ENCODE measurements at regions not wholly inside any gene's neighbourhood (a gene's known extent, or its start where the extent isn't known, plus 50 kb on each side); places are given as distances from the start of the nearest gene placed in this dataset.

DNA sequence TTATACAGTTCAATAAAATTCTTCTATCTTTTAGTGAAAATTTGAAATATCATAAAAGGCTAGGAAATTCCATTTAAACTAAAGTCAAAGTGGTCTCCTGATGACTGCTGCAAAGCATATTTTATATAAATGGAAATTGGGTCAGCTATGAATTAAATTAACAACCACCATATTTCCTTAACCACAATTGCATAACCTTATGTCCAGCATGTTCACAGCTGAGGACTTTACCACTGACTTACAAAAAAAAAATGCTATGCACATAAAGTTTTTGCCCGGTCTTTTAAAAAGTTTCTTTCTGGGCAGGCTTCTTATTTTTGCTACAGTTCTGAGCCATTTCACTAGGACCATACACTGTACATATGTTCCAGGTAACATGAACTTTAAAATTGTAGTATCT, 208.6 kb upstream of the RGMB start:
- DNase-seq (ENCODE audit: low read depth): peak; percentile 52

DNA sequence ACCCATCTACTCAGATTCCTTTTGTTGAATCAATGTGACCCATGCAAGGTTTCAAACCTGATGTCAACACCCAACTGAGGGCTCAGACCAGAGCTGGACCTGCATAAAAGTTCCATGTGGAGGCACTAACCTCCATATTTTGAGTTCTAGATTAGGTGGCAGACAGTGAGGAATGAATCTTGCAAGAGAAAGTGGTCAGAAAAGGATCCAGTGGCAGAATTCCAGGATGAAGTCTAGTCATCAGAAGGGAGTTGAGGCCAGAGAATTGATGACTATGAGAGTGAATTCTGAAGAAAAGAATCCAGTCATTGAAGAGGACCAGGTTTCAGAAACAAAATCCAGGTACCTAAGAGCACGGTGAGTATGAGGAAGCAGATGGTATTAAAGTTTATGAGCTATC, 205.1 kb upstream of the RGMB start:
- TF ChIP-seq, protein P1, sequence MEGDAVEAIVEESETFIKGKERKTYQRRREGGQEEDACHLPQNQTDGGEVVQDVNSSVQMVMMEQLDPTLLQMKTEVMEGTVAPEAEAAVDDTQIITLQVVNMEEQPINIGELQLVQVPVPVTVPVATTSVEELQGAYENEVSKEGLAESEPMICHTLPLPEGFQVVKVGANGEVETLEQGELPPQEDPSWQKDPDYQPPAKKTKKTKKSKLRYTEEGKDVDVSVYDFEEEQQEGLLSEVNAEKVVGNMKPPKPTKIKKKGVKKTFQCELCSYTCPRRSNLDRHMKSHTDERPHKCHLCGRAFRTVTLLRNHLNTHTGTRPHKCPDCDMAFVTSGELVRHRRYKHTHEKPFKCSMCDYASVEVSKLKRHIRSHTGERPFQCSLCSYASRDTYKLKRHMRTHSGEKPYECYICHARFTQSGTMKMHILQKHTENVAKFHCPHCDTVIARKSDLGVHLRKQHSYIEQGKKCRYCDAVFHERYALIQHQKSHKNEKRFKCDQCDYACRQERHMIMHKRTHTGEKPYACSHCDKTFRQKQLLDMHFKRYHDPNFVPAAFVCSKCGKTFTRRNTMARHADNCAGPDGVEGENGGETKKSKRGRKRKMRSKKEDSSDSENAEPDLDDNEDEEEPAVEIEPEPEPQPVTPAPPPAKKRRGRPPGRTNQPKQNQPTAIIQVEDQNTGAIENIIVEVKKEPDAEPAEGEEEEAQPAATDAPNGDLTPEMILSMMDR (IDR thresholded peaks at IDR 0.05; ENCODE audit: insufficient read depth, low read depth, low read length): no peak
- no peak overlapping the region for H3K4me3 ChIP-seq (ENCODE audit: low read depth, low read length)
- DNase-seq (ENCODE audit: low read depth): no peak

More for the DNA sequence above, 208.6 kb upstream of the RGMB start:
- H3K4me3 ChIP-seq (ENCODE audit: low read depth, low read length): no peak overlapping the region
- TF ChIP-seq, protein P1 (IDR thresholded peaks at IDR 0.05; ENCODE audit: insufficient read depth, low read depth, low read length): no peak

DNA sequence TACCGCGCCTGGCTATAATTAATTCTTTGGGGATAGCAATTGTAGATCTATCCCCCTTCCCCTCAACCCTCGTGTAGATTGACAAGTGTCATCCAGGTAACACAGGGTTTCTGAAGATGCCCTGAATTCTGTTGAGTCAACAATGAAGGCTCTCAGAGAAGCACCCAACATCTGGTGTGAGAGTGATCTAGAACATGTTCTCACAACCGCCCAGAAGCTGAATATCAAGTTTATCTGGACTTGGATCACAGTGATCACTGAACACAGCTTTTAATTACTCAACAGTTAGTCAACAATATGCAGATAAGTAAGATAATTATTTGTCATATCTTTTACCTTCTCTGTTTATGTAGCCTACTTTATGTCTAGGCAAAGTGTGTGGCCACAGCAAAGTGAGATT, 204.2 kb upstream of the RGMB start:
- TF ChIP-seq, protein P1 (IDR thresholded peaks at IDR 0.05; ENCODE audit: insufficient read depth, low read depth, low read length): no peak
- peak; percentile 14 for DNase-seq (ENCODE audit: low read depth)

DNA sequence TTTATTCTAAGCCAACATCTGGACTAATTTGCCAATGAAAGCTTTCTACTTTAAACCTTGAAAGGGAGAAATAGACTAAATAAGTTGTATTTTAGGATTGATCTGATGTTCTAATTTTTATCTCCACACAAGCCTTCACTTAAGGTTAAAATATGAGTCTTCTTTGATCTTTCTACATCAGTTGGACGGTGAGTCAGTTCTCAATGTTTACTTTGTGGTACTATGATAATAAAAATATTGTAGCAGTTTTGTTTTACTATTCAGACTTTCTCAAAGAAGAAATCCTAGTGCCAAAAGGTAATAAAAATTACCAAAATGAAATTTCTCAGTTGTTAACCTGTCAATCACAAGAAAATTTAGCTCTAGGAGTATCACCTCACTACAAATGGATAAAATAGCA, 203.5 kb upstream of the RGMB start:
- TF ChIP-seq, protein P1 (IDR thresholded peaks at IDR 0.05; ENCODE audit: insufficient read depth, low read depth, low read length): no peak
- peak; percentile 79 for DNase-seq (ENCODE audit: low read depth)
- no peak overlapping the region for H3K4me3 ChIP-seq (ENCODE audit: low read depth, low read length)

More for the DNA sequence above, 204.2 kb upstream of the RGMB start:
- no peak overlapping the region for H3K4me3 ChIP-seq (ENCODE audit: low read depth, low read length)

DNA sequence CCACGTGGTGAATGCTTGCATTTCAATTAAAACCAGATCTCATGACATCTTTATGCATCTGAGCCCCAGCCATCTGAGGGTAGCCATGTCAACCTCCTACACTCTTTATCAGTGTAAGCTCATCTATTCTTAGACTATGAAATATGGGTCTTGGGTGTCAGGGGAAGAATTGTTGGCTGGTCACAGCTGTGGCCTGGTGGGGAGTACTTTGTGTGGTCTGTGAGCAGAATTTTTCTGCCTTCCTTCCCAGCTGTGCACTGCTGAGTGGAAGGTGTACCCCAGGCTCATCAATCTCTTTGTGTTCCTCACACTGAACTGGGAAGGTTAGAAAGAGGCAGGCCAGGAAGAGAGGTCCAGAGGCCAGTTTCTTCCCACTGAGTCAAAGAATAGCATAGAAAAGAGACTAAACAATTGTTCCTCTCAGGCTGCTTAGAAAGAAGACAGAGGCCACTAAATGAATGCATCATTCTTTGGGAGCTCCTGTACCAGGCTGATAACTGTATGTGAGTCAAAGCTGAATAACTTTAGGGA, 202.7 kb upstream of the RGMB start:
- DNase-seq (ENCODE audit: low read depth): peak; percentile 64
- no peak overlapping the region for H3K4me3 ChIP-seq (ENCODE audit: low read depth, low read length)
- TF ChIP-seq, protein P1 (IDR thresholded peaks at IDR 0.05; ENCODE audit: insufficient read depth, low read depth, low read length): no peak

DNA sequence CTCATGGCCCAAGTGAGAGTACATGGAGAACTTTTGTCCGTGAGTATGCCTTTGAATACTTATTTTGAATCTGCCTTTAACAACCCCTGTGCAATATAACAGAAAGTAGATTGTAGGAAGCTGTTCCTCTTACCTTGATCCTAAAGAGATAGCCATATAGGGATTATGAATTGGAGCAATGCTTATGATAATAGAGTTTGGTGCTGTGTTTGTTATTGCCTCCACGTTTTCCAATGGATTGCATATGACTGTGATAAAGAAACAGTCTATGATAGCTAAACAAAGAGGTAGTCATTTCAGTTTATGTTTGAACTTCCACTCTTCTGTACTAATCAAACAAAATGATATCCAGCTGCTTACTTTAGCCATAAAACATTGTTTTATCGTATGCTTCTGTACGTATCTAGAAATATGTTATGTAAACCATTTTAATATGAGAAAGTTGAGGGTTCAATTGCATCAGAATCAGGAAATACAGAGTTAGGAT, 199.6 kb upstream of the RGMB start:
- DNase-seq (ENCODE audit: low read depth): no peak
- TF ChIP-seq, protein P1 (IDR thresholded peaks at IDR 0.05; ENCODE audit: insufficient read depth, low read depth, low read length): no peak

DNA sequence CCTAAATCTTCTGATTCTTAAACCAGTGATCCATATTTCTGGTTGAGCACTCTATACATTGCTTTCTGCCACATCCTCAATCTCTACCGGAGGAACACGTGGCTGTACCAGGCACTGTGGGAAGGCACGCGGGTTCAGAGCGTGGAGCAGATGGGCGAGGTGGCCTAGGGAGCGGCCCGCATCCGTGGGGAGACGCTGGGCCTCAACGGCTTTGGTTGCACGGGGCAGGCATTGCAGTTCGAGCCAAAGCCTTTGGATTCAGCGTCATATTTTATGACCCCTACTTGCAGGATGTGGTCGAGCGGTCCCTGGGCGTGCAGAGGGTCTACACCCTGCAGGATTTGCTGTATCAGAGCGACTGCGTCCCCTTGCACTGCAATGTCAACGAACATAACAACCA, 197.2 kb upstream of the RGMB start:
- TF ChIP-seq, protein P1 (IDR thresholded peaks at IDR 0.05; ENCODE audit: insufficient read depth, low read depth, low read length): no peak
- no peak for DNase-seq (ENCODE audit: low read depth)
- H3K4me3 ChIP-seq (ENCODE audit: low read depth, low read length): no peak overlapping the region

More for the DNA sequence above, 199.6 kb upstream of the RGMB start:
- H3K4me3 ChIP-seq (ENCODE audit: low read depth, low read length): no peak overlapping the region

All from fibroblast of villous mesenchyme (primary cell).